22Rv1 (cell line): ENCODE measurements at regions not wholly inside any gene's neighbourhood (a gene's known extent, or its start where the extent isn't known, plus 50 kb on each side); places are given as distances from the start of the nearest gene placed in this dataset.

ENCODE experiments used
- CTCF ChIP-seq: fragments of 450-650 bp; IDR thresholded peaks from 2 replicates; pipeline ENCODE4 v1.5.1; 2017; ENCODE audit warnings: mild to moderate bottlenecking
- ZFX ChIP-seq: fragments of 450-650 bp; IDR thresholded peaks from 2 replicates; pipeline ENCODE4 v1.6.1; 2017; ENCODE audit warnings: antibody characterized with exemption, borderline replicate concordance

GRCh38 chr2:128420776-128421175 is 102.1 kb upstream of the HS6ST1 start:
- TF ChIP-seq CTCF = no peak
- no peak for TF ChIP-seq ZFX
